ENCODE measurements at regions not wholly inside any gene's neighbourhood (a gene's known extent, or its start where the extent isn't known, plus 50 kb on each side); places are given as distances from the start of the nearest gene placed in this dataset.

DNA sequence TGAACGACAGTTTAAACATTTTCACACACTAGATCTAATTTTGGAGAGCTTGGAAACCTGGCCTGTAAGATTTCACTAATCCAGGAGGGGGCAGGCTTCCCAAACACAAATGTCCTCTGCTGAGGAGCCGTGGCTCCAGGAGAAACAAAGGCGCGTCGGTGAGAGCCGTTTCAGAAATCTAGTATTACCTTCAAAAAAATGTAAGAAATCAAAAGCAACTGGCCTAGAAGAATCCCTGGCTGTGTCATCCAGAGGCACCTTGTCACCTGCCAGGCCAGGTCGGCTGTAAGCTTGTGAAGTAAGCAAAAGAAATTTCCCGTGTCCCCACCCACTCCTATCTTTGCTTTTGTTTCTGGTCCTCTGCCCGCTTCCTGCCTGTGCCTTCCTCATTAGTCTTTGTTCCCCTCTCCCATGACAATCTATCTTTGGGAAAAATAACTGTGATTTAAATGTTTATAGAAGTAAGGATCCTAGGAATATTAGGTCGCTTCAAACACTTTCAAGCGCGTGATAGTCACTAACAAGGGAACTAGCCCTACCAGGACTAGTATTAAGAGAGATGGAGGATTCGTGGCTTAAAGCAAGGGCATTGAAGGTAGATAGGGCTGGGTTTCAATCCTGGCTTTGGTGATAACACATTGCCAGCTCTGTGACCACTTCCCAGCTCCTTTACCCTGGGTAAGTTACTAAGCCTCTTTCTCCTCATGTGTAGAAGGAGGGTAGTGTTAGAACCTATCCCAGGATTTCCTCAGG lies 99.5 kb upstream of the STK39 start (continued):
- no peak for TF ChIP-seq ASH2L (IDR thresholded peaks at IDR 0.05; ENCODE audit: low read length)
- TF ChIP-seq SAP30 (IDR thresholded peaks at IDR 0.05; ENCODE audit: insufficient read depth, insufficient replicate concordance, low read length), result no peak
- peak; percentile 20 to 75 (median 67) for TF ChIP-seq CTCF (IDR thresholded peaks at IDR 0.05; ENCODE audit: control extremely low read depth in 1 of 3, insufficient read depth in 1 of 3, low read depth in 1 of 3, low read length in 3 of 3)
- no peak for TF ChIP-seq RBBP5 (IDR thresholded peaks at IDR 0.05; ENCODE audit: borderline replicate concordance, low read depth, low read length)
- TF ChIP-seq, protein P1, sequence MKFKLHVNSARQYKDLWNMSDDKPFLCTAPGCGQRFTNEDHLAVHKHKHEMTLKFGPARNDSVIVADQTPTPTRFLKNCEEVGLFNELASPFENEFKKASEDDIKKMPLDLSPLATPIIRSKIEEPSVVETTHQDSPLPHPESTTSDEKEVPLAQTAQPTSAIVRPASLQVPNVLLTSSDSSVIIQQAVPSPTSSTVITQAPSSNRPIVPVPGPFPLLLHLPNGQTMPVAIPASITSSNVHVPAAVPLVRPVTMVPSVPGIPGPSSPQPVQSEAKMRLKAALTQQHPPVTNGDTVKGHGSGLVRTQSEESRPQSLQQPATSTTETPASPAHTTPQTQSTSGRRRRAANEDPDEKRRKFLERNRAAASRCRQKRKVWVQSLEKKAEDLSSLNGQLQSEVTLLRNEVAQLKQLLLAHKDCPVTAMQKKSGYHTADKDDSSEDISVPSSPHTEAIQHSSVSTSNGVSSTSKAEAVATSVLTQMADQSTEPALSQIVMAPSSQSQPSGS (IDR thresholded peaks at IDR 0.05; ENCODE audit: low read length), result no peak
- no peak for TF ChIP-seq EGR1 (IDR thresholded peaks at IDR 0.05; ENCODE audit: borderline replicate concordance, low read depth, low read length)
- no peak; the same call in 1 of the 2 replicates for TF ChIP-seq PHF8 (conservative IDR thresholded peaks at IDR 0.05; ENCODE audit: low read depth, low read length)
- TF ChIP-seq EP300 (IDR thresholded peaks at IDR 0.05; ENCODE audit: borderline replicate concordance in 1 of 2, low read depth in 2 of 2, low read length in 2 of 2), result no peak
- TF ChIP-seq GABPA (IDR thresholded peaks at IDR 0.05; ENCODE audit: borderline replicate concordance, insufficient read depth, low read length), result no peak
- TF ChIP-seq BACH1 (IDR thresholded peaks at IDR 0.05; ENCODE audit: low read length), result no peak
- no peak for TF ChIP-seq SIN3A (conservative IDR thresholded peaks at IDR 0.05 in 1 of 2, IDR thresholded peaks at IDR 0.05 in 1 of 2; ENCODE audit: low read depth in 1 of 2, low read length in 2 of 2)
- no peak for TF ChIP-seq CTBP2 (IDR thresholded peaks at IDR 0.05; ENCODE audit: borderline replicate concordance, insufficient read depth, insufficient read length, low read length)
- TF ChIP-seq RXRA (IDR thresholded peaks at IDR 0.05; ENCODE audit: insufficient read depth, low read depth, low read length), result no peak
